WTC11 (cell line): ENCODE measurements at regions not wholly inside any gene's neighbourhood (a gene's known extent, or its start where the extent isn't known, plus 50 kb on each side); places are given as distances from the start of the nearest gene placed in this dataset.

ENCODE experiments used
- ATAC-seq: fragments of 200-7000 bp; cut with Tn5 transposase; 2 replicates; pipeline ENCODE4 v1.10.0; 2021; ENCODE audit warnings: mild to moderate bottlenecking, moderate library complexity
- CTCF ChIA-PET: fragments of 300-600 bp; sonication (Branson Sonifier 250); formaldehyde crosslinking; loops from one replicate; lab custom pipeline; 2021; ENCODE audit warnings: antibody characterized with exemption; lab: Charles Lee
- POLR2A ChIA-PET: fragments of 350-600 bp; sonication (Branson Sonifier 250); formaldehyde crosslinking; loops from one replicate; lab custom pipeline; 2021; ENCODE audit warnings: antibody characterized with exemption; lab: Charles Lee
- DNase-seq: peaks from one replicate; pipeline ENCODE4 v3.0.0; 2021; ENCODE audit warnings: low spot score
- H3K27ac Mint-ChIP-seq: 2 replicates; pipeline ENCODE4 v1.8.0; 2021; ENCODE audit warnings: mixed read lengths
- H3K27me3 Mint-ChIP-seq: 2 replicates; pipeline ENCODE4 v1.8.0; 2021; ENCODE audit warnings: low read depth, mild to moderate bottlenecking, moderate library complexity, mixed read lengths
- H3K36me3 Mint-ChIP-seq: 2 replicates; pipeline ENCODE4 v1.8.0; 2021; ENCODE audit warnings: mixed read lengths
- H3K4me1 Mint-ChIP-seq: 2 replicates; pipeline ENCODE4 v1.8.0; 2022; ENCODE audit warnings: mixed read lengths
- H3K4me3 Mint-ChIP-seq: 2 replicates; pipeline ENCODE4 v1.8.0; 2021; ENCODE audit warnings: mild to moderate bottlenecking, moderate library complexity, mixed read lengths
- H3K9me3 Mint-ChIP-seq: 2 replicates; pipeline ENCODE4 v1.8.0; 2021; ENCODE audit warnings: mixed read lengths
- ATF2 ChIP-seq: sonication (generic); formaldehyde crosslinking; IDR thresholded peaks from 2 replicates; pipeline ENCODE4 v1.8.1; 2022; ENCODE audit warnings: low read depth, missing genetic modification reagents, borderline replicate concordance
- CREM ChIP-seq: sonication (generic); formaldehyde crosslinking; IDR thresholded peaks from 2 replicates; pipeline ENCODE4 v1.8.1; 2022; ENCODE audit warnings: mild to moderate bottlenecking, missing genetic modification reagents, moderate library complexity
- E2F5 ChIP-seq: sonication (generic); formaldehyde crosslinking; IDR thresholded peaks from 2 replicates; pipeline ENCODE4 v1.8.1; 2022; ENCODE audit warnings: mild to moderate bottlenecking, moderate library complexity, missing genetic modification reagents
- FOXK1 ChIP-seq: sonication (generic); formaldehyde crosslinking; IDR thresholded peaks from 2 replicates; pipeline ENCODE4 v1.8.0; 2022; ENCODE audit warnings: mild to moderate bottlenecking, moderate library complexity, missing genetic modification reagents
- GABPB1 ChIP-seq: sonication (generic); formaldehyde crosslinking; IDR thresholded peaks from 2 replicates; pipeline ENCODE4 v1.8.1; 2023; ENCODE audit warnings: mild to moderate bottlenecking, missing genetic modification reagents
- GRHL2 ChIP-seq: fragments of 250-450 bp; sonication (Bioruptor Pico); IDR thresholded peaks from 2 replicates; pipeline ENCODE4 v1.8.0; 2022; ENCODE audit warnings: mild to moderate bottlenecking, moderate library complexity; ENCODE audit not compliant: insufficient replicate concordance, severe bottlenecking
- HMGA2 ChIP-seq: fragments of 250-450 bp; sonication (Bioruptor Pico); IDR thresholded peaks from 2 replicates; pipeline ENCODE4 v1.4.0; 2021; ENCODE audit warnings: mild to moderate bottlenecking, moderate library complexity
- IRF1 ChIP-seq: sonication (generic); formaldehyde crosslinking; IDR thresholded peaks from 2 replicates; pipeline ENCODE4 v1.8.0; 2023; ENCODE audit warnings: missing genetic modification reagents
- JAZF1 ChIP-seq: fragments of 250-450 bp; sonication (Bioruptor Pico); IDR thresholded peaks from 2 replicates; pipeline ENCODE4 v1.9.0; 2021; ENCODE audit warnings: moderate library complexity, mild to moderate bottlenecking, inconsistent platforms
- NFATC4 ChIP-seq: fragments of 250-450 bp; sonication (Bioruptor Pico); IDR thresholded peaks from 2 replicates; pipeline ENCODE4 v1.9.0; 2021; ENCODE audit warnings: mild to moderate bottlenecking
- NFYB ChIP-seq: sonication (generic); formaldehyde crosslinking; conservative IDR thresholded peaks from 2 replicates; pipeline ENCODE4 v1.8.0; 2022; ENCODE audit warnings: low read depth, missing genetic modification reagents
- OVOL2 ChIP-seq: fragments of 250-450 bp; sonication (Bioruptor Pico); IDR thresholded peaks from 2 replicates; pipeline ENCODE4 v1.9.0; 2021; ENCODE audit warnings: mild to moderate bottlenecking, borderline replicate concordance
- RELA ChIP-seq: sonication (generic); formaldehyde crosslinking; IDR thresholded peaks from 2 replicates; pipeline ENCODE4 v1.8.1; 2022; ENCODE audit warnings: missing genetic modification reagents, mild to moderate bottlenecking, borderline replicate concordance
- SOX15 ChIP-seq: fragments of 250-450 bp; sonication (Bioruptor Pico); IDR thresholded peaks from 2 replicates; pipeline ENCODE4 v1.9.0; 2021; ENCODE audit warnings: mild to moderate bottlenecking
- TEAD1 ChIP-seq: sonication (generic); formaldehyde crosslinking; IDR thresholded peaks from 2 replicates; pipeline ENCODE4 v1.8.0; 2022; ENCODE audit warnings: mild to moderate bottlenecking, missing genetic modification reagents
- TP53 ChIP-seq: sonication (generic); formaldehyde crosslinking; IDR thresholded peaks from 2 replicates; pipeline ENCODE4 v1.8.1; 2023; ENCODE audit warnings: mild to moderate bottlenecking, missing genetic modification reagents
- USF2 ChIP-seq: sonication (generic); formaldehyde crosslinking; IDR thresholded peaks from 2 replicates; pipeline ENCODE4 v1.8.1; 2023; ENCODE audit warnings: mild to moderate bottlenecking, missing genetic modification reagents, moderate library complexity
- ZBTB43 ChIP-seq: sonication (generic); formaldehyde crosslinking; IDR thresholded peaks from 2 replicates; pipeline ENCODE4 v1.8.1; 2023; ENCODE audit warnings: mild to moderate bottlenecking, missing genetic modification reagents
- ZNF263 ChIP-seq: sonication (generic); formaldehyde crosslinking; IDR thresholded peaks from 2 replicates; pipeline ENCODE4 v1.8.1; 2022; ENCODE audit warnings: low read depth, mild to moderate bottlenecking, moderate library complexity, missing genetic modification reagents
- ZNF396 ChIP-seq: fragments of 250-450 bp; sonication (Bioruptor Pico); IDR thresholded peaks from 2 replicates; pipeline ENCODE4 v1.8.0; 2021; ENCODE audit warnings: mild to moderate bottlenecking, moderate library complexity, borderline replicate concordance
- TF ChIP-seq, protein P1 (sequence below): fragments of 250-450 bp; sonication (Bioruptor Pico); IDR thresholded peaks from 2 replicates; pipeline ENCODE4 v2.1.2; 2022; ENCODE audit warnings: mild to moderate bottlenecking, moderate library complexity

- CTCF ChIA-PET, result interaction anchor here (0.9 to 2.6 kb wide), 4 partner anchors 15 to 170 kb away, joined by 3 to 6 read pairs (median 4); no protein-coding TSS in a partner anchor
- Mint-ChIP-seq H3K4me1 (peaks cover 17% of the 10 kb centered on the region), H3K36me3 (0 out of 2 replicates have a peak, but pooled peaks cover 3% of the 10 kb centered on the region), H3K4me3 (no peak overlapping the region), H3K9me3 (peaks cover 5% of the 10 kb centered on the region; the same call in 1 of the 2 replicates), H3K27me3 (peaks cover 93% of the 10 kb centered on the region), H3K27ac (no peak overlapping the region)
- ATAC-seq (no peak), DNase-seq (no peak)
- POLR2A ChIA-PET, result no interaction called here
- TF ChIP-seq ZBTB43 (no peak), JAZF1 (CRISPR knock-in tag) (0 out of 2 replicates have a peak, but pooled peaks have one; percentile 1)
These were observed 102.6 kb upstream of the VPREB1 start for GRCh38 chr22:22141771-22142591.

GRCh38 chr22:22141031-22141430 lies 103.6 kb upstream of the VPREB1 start:
- POLR2A ChIA-PET, result no interaction called here
- H3K27me3 Mint-ChIP-seq, result peaks cover 93% of the 10 kb centered on the region
- H3K4me3 Mint-ChIP-seq, result no peak overlapping the region
- DNase-seq (no peak), ATAC-seq (no peak)
- CTCF ChIA-PET, result no interaction called here
- no peak overlapping the region for H3K27ac Mint-ChIP-seq
- 0 out of 2 replicates have a peak, but pooled peaks cover 3% of the 10 kb centered on the region for H3K36me3 Mint-ChIP-seq
- no peak for TF ChIP-seq ZNF263
- TF ChIP-seq TP53, result no peak
- TF ChIP-seq USF2 (CRISPR knock-in tag), result no peak
- TF ChIP-seq TEAD1 (CRISPR knock-in tag), result no peak
- TF ChIP-seq IRF1 (CRISPR knock-in tag), result no peak
- no peak for TF ChIP-seq ZNF396 (CRISPR knock-in tag)
- TF ChIP-seq OVOL2, result no peak
- no peak for TF ChIP-seq GRHL2 (CRISPR knock-in tag)
- no peak for TF ChIP-seq SOX15 (CRISPR knock-in tag)
- no peak for TF ChIP-seq CREM (CRISPR knock-in tag)
- TF ChIP-seq HMGA2 (CRISPR knock-in tag), result no peak
- TF ChIP-seq E2F5 (CRISPR knock-in tag), result no peak
- no peak for TF ChIP-seq RELA (CRISPR knock-in tag)
- no peak for TF ChIP-seq NFYB (CRISPR knock-in tag)
- no peak for TF ChIP-seq FOXK1
- no peak for TF ChIP-seq JAZF1 (CRISPR knock-in tag)
- TF ChIP-seq GABPB1, result no peak
- no peak for TF ChIP-seq NFATC4 (CRISPR knock-in tag)
- TF ChIP-seq, protein P1, sequence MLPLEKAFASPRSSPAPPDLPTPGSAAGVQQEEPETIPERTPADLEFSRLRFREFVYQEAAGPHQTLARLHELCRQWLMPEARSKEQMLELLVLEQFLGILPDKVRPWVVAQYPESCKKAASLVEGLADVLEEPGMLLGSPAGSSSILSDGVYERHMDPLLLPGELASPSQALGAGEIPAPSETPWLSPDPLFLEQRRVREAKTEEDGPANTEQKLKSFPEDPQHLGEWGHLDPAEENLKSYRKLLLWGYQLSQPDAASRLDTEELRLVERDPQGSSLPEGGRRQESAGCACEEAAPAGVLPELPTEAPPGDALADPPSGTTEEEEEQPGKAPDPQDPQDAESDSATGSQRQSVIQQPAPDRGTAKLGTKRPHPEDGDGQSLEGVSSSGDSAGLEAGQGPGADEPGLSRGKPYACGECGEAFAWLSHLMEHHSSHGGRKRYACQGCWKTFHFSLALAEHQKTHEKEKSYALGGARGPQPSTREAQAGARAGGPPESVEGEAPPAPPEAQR, result no peak
- no peak for TF ChIP-seq ATF2 (CRISPR knock-in tag)
- TF ChIP-seq, all 79 proteins: peak for 0
- H3K4me1 Mint-ChIP-seq, result peaks cover 17% of the 10 kb centered on the region
- H3K9me3 Mint-ChIP-seq, result peaks cover 5% of the 10 kb centered on the region; the same call in 1 of the 2 replicates
